Activated gamma-delta T cell (primary cell): ENCODE measurements at regions not wholly inside any gene's neighbourhood (a gene's known extent, or its start where the extent isn't known, plus 50 kb on each side); places are given as distances from the start of the nearest gene placed in this dataset.
"Not testable (repeated sequence)": the region's sequence is repeated elsewhere in the genome, so short reads cannot be mapped to it uniquely, and the experiment has no call there.

Experiments used
- DNase-seq: peaks from one replicate; lab custom pipeline; 2025; lab: John Stamatoyannopoulos, UW

DNA sequence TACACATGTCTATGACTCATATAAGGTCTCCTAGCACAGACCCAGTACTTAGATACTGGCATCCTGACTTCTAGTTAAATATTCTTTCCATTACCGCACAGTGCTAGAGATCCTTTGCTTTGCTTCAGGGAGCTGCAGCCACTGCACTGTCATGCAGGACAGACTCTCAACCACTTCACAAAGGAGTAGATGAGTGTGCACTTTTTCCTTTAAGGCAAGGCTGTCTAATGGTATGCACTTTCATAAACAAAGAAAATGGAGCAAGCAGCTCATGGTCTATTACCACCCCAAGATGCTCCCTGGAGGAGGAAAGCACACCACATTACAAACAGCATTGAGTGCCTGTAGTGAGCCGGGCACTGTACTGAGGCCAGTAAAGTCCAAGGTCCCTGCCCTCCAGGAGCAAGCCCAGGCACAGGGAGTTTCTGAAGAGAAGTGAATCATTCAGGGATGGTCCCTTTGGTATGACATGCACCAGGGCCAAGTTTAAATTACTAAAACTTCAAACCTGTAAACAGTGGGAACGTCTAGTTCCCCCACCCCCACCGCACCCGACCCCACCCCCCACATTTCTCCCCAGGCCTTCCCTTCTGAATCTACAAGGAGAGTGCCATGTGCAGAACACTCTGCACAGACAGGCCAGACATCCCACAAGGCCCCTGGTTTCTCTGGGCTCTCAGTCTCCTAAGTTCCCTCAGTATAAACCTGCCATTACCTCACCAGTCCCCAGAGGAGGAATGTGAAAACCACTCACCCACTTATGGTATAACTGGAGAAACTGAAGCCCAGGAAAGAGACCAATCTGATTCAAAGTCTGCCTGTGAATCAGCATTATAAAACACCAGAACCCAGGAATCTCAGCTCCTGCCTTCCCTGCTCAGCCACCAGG is 107.8 kb upstream of the BCL6 start:
- DNase-seq: no peak

DNA sequence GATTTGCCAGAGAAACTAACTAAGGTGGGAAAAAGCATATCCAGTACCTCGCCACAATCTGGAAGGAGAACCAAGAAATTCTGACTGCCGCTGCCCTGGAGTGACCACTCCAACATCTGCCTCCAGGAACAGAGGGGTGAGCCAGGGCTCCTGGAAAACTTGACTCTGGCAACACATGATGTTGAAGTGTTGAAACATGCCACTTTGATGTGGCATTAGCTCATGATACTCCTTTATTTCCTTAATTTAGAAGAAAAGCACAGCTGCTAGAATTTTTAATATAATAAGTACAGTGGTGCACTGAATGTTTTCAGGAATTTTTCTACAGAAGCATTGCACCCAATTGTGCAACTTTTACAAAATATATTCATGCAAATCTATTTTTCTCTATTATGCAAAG is 109.9 kb upstream of the BCL6 start:
- DNase-seq: no peak

DNA sequence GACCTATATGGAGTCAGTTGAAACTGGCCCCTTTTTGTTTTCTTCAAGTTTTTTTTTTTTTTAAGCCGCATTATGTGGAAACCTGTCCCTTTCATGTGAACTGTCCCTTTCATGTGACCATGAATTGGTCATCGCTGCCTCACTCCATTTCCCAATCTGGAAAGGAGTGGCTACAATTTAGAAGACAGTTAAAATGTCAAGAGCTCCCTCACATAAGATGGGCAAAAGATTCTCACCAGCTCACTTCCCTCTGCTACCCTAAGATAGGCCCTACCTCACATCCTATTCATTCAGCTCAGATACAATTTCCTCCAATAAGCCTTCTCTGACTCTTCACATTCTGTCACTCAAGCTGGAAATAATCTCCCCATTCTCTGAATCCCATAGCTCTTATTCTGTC is 111.3 kb upstream of the BCL6 start:
- DNase-seq: no peak

DNA sequence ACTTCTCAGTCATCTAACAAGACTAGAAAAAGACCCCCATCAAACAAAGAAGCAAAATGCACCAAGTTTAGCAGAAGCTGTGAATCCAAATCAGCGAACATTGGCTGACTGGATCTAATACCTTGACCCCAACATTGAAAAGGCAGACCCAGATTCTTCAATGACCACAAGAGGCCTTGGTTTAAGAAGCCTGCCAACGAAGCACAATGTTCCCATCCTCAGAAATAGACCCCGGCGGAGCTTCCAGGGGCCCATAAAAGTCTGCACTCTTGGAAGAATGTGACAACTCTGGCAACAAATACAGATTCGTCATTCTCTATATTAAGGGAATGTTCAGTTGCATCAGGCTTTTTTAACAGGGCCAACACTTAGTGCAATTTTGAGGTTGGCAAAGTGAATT is 112.8 kb upstream of the BCL6 start:
- DNase-seq: no peak

DNA sequence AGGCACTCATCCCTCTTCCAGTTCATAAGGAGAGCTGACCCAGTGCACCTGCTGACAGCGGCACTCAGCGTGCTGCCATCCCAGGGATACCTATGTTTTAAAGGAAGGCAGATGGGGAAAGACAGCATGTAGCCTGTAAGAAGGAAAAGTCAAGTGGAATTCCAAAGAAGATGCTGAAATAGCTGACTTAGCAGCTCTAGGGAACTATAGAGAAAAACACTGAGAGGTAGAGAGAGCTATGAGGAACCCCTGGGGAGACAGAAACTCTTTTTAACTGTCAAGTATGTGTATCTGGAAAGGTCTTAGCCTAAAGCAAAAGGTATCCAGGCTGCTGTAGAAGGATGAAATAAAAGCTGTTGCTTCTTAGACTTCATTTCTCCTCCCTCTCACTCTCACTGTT is 113.4 kb upstream of the BCL6 start:
- DNase-seq: no peak

DNA sequence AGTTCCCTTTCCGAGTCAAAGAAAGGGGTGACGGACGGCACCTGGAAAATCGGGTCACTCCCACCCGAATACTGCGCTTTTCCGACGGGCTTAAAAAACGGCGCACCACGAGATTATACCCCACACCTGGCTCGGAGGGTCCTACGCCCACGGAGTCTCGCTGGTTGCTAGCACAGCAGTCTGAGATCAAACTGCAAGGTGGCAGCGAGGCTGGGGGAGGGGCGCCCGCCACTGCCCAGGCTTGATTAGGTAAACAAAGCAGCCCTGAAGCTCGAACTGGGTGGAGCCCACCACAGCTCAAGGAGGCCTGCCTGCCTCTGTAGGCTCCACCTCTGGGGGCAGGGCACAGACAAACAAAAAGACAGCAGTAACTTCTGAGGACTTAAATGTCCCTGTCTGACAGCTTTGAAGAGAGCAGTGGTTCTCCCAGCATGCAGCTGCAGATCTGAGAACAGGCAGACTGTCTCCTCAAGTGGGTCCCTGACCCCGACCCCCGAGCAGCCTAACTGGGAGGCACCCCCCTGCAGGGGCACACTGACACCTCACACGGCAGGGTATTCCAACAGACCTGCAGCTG is 117.5 kb upstream of the BCL6 start:
- not testable (repeated sequence) for DNase-seq

DNA sequence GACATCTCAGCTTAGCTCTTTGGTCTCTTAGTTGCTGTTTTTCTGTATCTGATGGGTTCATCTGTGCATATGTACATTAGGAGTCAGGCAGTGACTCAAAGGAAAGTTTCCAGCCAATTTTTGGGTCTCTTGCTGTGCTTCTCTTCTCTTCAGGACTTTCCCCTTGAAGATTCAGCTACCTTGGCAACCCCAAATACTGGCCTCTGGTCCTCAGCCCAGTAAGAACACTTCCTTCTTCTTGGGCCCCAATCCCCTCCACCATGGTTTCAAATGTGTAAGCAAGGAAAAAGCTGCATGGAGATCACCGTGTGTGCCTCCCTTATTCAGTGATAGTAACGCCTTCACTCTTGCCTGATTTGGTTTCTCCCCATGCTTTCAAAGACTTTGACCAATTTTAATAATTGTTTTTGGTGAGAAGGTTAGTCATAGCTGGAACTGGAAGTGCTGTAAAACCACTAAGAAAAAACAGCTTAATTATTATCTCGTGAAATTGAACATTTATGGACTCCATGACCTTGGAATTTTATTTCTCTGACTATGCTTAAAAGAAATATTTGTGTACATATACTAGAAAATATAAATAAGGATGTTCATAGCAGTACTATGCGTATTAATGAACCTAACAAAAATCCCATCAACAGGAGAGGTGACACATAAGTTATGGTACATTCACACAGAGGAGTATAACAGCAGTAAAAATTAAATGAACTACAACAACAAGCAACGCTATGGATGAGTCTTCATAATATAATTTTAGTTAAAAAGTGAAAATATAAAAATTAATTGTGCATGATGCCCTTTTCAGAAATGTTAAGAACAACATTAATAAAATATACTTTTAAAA is 125.3 kb upstream of the BCL6 start:
- DNase-seq: no peak

DNA sequence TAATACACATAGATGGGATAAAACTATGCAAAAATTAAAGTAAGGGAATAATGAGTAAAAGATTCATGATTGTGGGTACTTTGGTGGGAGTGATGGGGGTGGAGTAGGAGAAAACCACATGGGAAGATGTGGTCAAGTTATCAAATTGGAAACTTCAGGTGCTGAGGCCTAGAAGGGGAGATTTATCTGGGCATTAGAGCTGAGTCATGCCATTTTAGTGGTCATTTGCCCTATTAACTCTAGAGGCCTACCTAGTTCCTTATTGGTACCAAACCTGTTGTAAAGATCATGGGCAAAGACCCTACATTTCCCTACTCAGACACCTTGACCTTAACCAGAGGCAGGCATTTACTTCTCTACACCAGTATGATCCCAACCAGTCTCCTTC is 125.9 kb upstream of the BCL6 start:
- no peak for DNase-seq

DNA sequence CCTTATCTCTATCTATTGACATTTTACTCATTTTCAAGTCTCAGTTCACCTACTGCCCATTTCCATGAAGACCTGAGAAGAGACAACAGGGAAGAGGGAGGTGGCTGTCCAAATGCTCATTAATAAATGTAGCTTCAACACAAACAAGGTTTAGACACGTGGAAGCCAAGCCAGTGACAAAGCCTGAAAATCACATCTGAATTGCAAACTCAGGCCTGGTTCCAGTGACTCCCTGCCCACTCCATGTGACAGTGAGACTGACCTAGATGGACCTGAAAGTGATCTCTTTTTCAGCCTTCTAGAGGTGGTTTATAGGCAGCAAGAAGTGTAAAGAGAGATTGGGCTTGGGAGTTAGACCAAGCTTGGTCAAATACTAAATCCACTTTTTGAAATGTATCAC is 126.6 kb upstream of the BCL6 start:
- DNase-seq: no peak

DNA sequence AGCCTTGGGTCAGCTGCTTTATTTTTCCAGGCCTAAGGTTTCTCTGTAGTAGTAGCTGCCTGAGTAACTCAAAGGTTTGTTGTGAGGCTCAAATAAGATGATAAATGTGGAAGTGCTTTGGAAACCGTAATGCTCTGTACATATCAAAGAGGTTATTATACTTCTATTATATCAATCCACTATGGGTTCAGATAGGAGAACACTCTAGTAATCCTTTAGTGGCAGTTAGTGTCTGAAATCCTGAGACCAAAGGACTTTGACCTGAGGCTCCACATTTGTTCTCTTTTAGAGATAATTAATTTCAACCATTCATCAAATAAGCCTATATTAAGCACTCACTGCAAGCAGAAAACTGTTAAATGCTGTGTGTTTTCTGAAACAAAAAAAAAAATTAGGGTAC is 128.6 kb upstream of the BCL6 start:
- DNase-seq: no peak

DNA sequence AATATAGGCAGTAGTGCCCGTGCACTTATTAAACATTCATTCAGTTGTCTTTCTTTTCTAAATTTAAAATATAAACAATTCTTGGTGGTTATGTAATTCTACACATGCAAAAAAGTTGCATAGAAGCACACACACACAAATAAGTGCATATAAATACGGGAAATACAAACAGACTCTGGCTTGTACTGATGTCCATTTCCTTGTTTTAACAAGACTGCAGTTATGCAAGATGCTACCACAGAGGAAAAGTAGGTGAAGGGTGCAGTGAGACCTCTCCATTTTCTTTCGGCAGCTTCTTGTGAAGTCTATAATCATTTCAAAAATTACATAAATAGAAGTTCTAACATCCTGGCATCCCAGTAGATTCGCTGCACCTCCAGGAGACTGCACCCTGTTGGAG is 130.6 kb upstream of the BCL6 start:
- no peak for DNase-seq

DNA sequence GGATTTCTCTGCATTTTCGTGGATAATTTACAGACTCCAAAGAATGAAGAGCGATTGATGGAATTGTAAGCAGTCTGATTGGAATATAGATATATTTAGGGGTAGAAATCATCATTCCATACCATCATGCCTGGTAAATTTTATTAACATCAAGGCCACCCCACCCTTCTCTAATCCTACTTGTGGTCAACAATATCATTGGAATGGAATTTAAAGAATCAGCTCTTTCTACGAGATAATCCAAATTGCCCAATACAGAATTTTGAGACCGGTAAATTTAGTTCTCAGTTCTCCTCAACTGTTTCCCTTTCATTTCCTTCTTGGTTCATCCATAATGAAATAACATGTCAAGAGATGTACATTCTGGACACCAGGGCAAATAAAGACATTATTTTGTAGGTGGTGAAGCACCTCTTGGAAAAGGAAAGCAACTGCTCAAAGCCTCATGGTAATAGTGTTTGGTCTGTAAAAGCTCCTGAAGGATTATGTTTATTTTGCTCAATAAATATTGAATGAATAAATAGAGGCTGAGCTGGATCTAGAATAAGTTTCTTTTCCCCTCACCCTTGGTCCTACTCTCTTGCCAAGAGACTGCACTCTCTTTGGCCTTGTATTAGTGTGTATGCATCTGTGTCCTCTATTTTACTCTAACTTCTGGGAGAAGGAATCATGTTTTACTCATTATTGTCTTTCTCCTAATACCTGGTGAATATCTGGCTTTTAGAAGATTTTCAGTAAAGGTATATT is 133.7 kb upstream of the BCL6 start:
- no peak for DNase-seq

DNA sequence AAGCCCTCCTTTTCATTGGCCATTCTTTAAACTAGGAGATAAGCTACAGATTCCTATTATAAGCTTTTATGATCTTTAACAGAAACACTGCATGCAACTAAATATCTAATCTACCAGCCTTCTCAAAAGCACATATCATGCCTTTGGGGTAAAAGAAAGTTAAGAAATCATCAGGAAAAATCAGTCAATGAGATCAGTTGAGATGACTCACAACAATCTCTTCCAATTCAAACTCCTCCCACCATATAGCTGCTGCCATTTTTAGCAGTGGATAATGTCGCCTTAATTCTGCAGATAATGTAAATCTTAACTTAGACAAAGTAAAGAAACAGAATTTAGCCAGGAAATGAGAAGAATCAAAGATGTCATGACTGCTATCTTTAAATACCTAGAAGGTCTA is 135.2 kb upstream of the BCL6 start:
- DNase-seq: no peak

DNA sequence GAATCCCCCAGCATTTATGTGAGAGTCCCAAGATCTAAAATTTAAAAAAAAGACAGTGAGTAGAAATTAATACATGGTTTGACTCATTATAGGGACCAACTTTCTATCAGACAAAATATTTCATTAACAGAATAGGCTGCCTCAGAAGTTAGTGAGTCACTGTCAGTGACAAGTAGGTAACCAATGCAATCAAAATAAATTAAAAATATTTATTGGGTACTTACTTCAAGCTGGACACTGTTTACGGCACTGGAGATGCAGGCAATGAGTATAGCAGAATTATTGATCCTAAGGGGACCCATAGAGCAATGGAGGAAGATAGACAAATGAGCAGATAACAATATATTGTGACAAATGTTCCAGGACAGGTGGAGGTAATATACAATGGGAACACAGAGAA is 135.6 kb upstream of the BCL6 start:
- DNase-seq: no peak

DNA sequence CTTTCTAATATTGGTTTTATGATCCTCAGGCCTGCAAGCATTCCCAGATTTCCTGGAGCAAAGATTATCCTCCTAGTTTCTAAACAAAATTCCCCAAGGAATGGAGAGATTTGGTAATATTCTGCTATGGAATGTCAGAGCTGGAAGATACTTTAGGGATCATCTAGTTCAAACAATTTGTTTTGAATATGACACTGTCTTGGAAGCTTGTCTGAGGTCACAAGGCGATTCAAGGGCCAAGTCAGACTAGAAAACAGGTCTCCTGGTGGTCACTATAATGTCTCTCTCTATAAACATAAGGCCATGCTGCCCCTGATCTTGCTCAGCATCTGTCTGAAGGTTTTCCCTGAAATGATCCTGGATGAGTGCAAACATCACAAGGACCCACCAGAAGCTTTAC is 143.4 kb upstream of the BCL6 start:
- DNase-seq: no peak

DNA sequence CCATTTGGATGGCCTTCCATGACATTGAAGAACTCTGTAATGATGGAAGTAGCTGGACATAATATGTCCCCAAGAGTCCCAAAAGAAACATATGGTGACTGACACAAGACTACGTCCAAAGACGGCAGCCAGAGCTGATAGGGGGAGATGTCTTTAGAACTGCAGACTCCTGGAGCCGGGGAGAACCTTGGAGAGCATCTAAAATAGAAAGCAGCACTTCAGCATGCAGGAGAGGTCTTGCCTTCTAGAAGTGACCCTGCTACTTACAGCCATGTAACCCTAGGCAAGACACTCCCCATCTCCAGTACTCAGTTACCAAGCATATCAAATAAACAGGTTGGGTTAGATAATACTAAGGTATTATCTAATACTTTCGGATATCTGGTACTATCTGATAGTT is 143.8 kb upstream of the BCL6 start:
- DNase-seq: no peak

DNA sequence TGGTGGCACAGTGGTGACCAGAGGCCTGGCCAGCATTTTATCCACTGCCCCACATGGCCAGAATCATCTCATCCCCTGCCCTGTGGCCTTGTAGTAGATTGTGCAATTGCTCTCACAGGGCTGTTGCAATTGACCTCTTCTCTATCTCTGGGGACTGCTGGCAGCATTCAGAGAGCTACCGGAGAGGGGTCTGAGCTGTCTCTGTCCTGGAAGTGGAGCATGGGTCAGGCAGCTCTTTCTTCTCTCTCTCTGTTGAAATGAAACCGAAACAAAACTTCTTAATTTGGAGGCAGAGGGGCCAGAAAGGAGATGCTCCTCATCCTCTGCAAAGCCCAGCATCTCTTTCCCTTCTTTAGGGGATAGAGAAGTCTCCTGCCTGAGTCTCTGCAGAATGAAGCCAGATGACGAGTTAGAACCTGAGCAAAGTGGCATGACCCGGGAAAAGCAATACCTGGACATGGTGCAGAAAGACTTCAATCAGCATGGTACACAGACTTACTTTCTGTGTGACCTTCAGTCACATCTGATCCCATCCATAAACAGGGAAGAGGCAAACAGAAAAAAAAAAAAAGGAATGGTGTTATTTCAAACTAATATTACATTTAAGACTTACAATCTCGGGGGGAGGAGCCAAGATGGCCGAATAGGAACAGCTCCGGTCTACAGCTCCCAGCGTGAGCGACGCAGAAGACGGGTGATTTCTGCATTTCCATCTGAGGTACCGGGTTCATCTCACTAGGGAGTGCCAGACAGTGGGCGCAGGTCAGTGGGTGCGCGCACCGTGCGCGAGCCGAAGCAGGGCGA is 144.5 kb upstream of the BCL6 start:
- DNase-seq: no peak

DNA sequence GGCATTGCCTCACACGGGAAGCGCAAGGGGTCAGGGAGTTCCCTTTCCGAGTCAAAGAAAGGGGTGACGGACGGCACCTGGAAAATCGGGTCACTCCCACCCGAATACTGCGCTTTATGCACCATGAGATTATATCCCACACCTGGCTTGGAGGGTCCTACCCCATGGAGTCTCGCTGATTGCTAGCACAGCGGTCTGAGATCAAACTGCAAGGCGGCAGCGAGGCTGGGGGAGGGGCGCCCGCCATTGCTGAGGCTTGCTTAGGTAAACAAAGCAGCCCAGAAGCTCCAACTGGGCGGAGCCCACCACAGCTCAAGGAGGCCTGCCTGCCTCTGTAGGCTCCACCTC is 145.1 kb upstream of the BCL6 start:
- not testable (repeated sequence) for DNase-seq

DNA sequence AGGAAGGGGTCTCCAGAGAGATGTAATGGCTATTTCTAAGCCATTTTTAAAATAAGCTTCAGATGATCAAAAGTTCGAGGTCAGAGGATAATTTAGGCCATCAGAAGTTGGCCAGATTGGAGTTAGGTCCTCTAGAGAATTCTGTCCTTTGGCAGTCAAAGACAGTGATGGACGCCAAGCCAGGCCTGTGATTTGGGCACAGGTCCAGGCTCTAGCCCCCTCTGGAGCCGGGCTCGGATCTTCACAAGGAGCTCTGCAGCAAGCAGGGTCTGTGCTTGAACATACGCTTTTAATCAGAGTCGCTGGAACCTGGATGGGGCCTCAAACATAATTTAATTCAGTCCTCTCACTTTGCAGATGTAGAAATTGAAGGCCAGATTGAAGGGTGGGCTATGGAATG is 151.4 kb upstream of the BCL6 start:
- no peak for DNase-seq

DNA sequence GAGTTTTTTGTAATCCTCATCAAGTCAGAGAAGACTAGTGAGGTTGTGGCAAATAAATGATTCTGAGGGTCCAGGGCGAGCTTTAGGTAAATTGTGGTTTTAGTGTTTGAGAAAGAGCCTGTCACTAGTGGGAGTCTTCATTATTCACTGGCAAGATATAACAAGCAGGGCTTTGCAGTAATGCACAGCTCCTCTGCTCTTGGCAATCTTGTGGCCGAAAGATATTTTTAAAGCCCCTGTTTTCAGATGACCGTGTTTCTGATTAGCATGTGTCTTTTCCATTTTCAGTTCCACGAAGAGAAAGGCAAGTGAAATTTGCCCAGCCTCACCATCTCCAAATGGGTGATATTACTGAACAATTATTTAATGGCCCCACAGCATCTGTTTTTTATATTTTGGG is 154.0 kb upstream of the BCL6 start:
- no peak for DNase-seq

DNA sequence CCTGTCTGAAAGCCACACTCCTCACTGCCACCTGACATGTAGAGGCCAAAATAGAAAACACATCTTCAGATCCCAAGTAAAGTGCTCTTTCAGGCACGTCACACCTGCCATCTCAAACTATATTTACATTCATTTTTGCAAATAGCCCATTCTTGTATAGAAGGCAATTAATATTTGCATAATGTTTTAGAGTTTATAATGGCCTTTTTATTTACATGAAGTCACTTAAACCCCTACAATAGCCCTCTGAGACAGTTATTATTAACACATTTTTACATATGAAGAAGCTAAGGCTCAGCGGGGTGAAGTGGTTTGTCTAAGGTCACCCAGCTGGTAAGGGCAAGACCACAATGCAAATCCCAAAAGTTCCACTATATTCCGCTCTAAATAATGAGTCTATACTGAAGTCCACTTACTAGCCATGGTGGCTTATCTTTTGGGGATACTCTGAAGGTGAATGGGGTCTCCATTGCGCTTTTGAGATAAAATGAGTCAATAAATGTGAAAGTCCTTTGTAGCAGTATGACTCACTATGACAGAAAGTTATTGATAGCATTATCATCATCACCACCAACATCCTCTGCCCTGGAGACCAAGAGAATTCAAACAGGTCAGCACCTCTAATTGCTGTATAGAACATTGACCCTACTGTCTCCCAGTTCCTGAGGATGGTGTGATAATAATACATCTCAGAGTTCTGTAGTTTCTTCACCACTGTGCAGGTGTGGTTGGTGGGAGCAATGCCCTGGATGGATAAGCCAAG is 155.9 kb upstream of the BCL6 start:
- no peak for DNase-seq
